AG09309 (cell line): ENCODE measurements at regions not wholly inside any gene's neighbourhood (a gene's known extent, or its start where the extent isn't known, plus 50 kb on each side); places are given as distances from the start of the nearest gene placed in this dataset.

Experiments used
- DNase-seq: peaks from one replicate; pipeline ENCODE4 v3.0.0-alpha.2; 2010; ENCODE audit warnings: low read depth
- H3K4me3 ChIP-seq: 2 replicates; pipeline ENCODE4 v1.5.1; 2011; ENCODE audit warnings: mild to moderate bottlenecking, low read depth, low read length, moderate library complexity; ENCODE audit not compliant: control insufficient read depth
- CTCF ChIP-seq: IDR thresholded peaks from 2 replicates; pipeline ENCODE4 v1.5.1; 2011; ENCODE audit warnings: mild to moderate bottlenecking, low read depth, low read length, inconsistent platforms; ENCODE audit not compliant: insufficient read depth, control insufficient read depth; ENCODE audit errors: missing control alignments

GRCh38 chr2:12967804-12968203 is 251.1 kb downstream of the TRIB2 start:
- TF ChIP-seq CTCF = no peak
- no peak for DNase-seq
- H3K4me3 ChIP-seq = no peak overlapping the region

- no peak for DNase-seq
- TF ChIP-seq CTCF = no peak
- no peak overlapping the region for H3K4me3 ChIP-seq
These were observed 251.7 kb downstream of the TRIB2 start for GRCh38 chr2:12968399-12968798.

- TF ChIP-seq CTCF = no peak
- peak; percentile 56 for DNase-seq
- no peak overlapping the region for H3K4me3 ChIP-seq
These were observed 254.1 kb downstream of the TRIB2 start for GRCh38 chr2:12970861-12971260.

GRCh38 chr2:12971581-12972365 is 255.0 kb downstream of the TRIB2 start:
- DNase-seq = no peak
- no peak for TF ChIP-seq CTCF
- no peak overlapping the region for H3K4me3 ChIP-seq

- no peak for TF ChIP-seq CTCF
- no peak overlapping the region for H3K4me3 ChIP-seq
- DNase-seq = no peak
These were observed 261.5 kb downstream of the TRIB2 start for GRCh38 chr2:12978066-12978835.

- H3K4me3 ChIP-seq = no peak overlapping the region
- no peak for DNase-seq
- TF ChIP-seq CTCF = no peak
These were observed 262.3 kb downstream of the TRIB2 start for GRCh38 chr2:12979066-12979465.

GRCh38 chr2:12980817-12981216 is 264.1 kb downstream of the TRIB2 start:
- no peak overlapping the region for H3K4me3 ChIP-seq
- DNase-seq = no peak
- TF ChIP-seq CTCF = no peak
